Activated naive CD4-positive, alpha-beta T cell treated with anti-CD3 and anti-CD28 coated beads for 36 hours (primary cell): ENCODE measurements at regions not wholly inside any gene's neighbourhood (a gene's known extent, or its start where the extent isn't known, plus 50 kb on each side); places are given as distances from the start of the nearest gene placed in this dataset.
"Not testable (repeated sequence)": the region's sequence is repeated elsewhere in the genome, so short reads cannot be mapped to it uniquely, and the experiment has no call there.

ENCODE experiments used
- CTCF ChIA-PET: fragments of 350-600 bp; sonication (Branson Sonifier 250); formaldehyde crosslinking; loops from one replicate; lab custom pipeline; 2021; ENCODE audit warnings: antibody characterized with exemption; lab: Charles Lee
- DNase-seq: peaks from one replicate; pipeline ENCODE4 v3.0.0-alpha.2; 2020
- H3K27ac Mint-ChIP-seq: one replicate; pipeline ENCODE4 v1.8.0; 2021; ENCODE audit warnings: mild to moderate bottlenecking, mixed read lengths
- H3K27me3 Mint-ChIP-seq: one replicate; pipeline ENCODE4 v1.8.0; 2021; ENCODE audit warnings: low read depth, mixed read lengths
- H3K36me3 Mint-ChIP-seq: one replicate; pipeline ENCODE4 v1.8.0; 2021; ENCODE audit warnings: low read depth, mixed read lengths
- H3K4me1 Mint-ChIP-seq: one replicate; pipeline ENCODE4 v1.8.0; 2021; ENCODE audit warnings: low read depth, mixed read lengths
- H3K4me3 Mint-ChIP-seq: one replicate; pipeline ENCODE4 v1.8.0; 2021; ENCODE audit warnings: mild to moderate bottlenecking, moderate library complexity, mixed read lengths
- H3K9me3 Mint-ChIP-seq: one replicate; pipeline ENCODE4 v1.8.0; 2021; ENCODE audit warnings: mixed read lengths
- intact Hi-C: fragments of 100-400 bp; cut with micrococcal nuclease; formaldehyde crosslinking; loops from one replicate; pipeline ENCODE4 v1.15.1; 2023

- CTCF ChIA-PET, result no interaction called here
- Mint-ChIP-seq H3K9me3 (no peaks in the 10 kb centered on the region), H3K4me1 (peaks cover 8% of the 10 kb centered on the region), H3K4me3 (no peak overlapping the region), H3K27ac (no peak overlapping the region), H3K27me3 (peaks cover 2% of the 10 kb centered on the region), H3K36me3 (no peaks in the 10 kb centered on the region)
- intact Hi-C loops, result no loop called here
- no peak for DNase-seq
These were observed 78.9 kb upstream of the GUCY1A1 start for GRCh38 chr4:155587766-155588165.

GRCh38 chr4:155582971-155583437 lies 83.6 kb upstream of the GUCY1A1 start:
- Mint-ChIP-seq H3K4me1 (peaks cover 8% of the 10 kb centered on the region), H3K9me3 (no peaks in the 10 kb centered on the region), H3K36me3 (no peaks in the 10 kb centered on the region), H3K27me3 (no peaks in the 10 kb centered on the region), H3K4me3 (no peak overlapping the region), H3K27ac (no peak overlapping the region)
- no peak for DNase-seq
- intact Hi-C loops, result no loop called here
- CTCF ChIA-PET, result no interaction called here

GRCh38 chr4:155582041-155582440 lies 84.6 kb upstream of the GUCY1A1 start:
- Mint-ChIP-seq H3K4me3 (no peak overlapping the region), H3K36me3 (no peaks in the 10 kb centered on the region), H3K4me1 (peaks cover 8% of the 10 kb centered on the region), H3K27me3 (no peaks in the 10 kb centered on the region), H3K9me3 (no peaks in the 10 kb centered on the region), H3K27ac (no peak overlapping the region)
- intact Hi-C loops, result no loop called here
- CTCF ChIA-PET, result no interaction called here
- DNase-seq, result no peak

GRCh38 chr4:155578726-155579370 lies 87.8 kb upstream of the GUCY1A1 start:
- DNase-seq, result no peak
- Mint-ChIP-seq H3K4me1 (peaks cover 8% of the 10 kb centered on the region), H3K4me3 (no peak overlapping the region), H3K27ac (no peak overlapping the region), H3K9me3 (no peaks in the 10 kb centered on the region), H3K36me3 (no peaks in the 10 kb centered on the region), H3K27me3 (no peaks in the 10 kb centered on the region)
- CTCF ChIA-PET, result no interaction called here
- intact Hi-C loops, result no loop called here

- Mint-ChIP-seq H3K4me3 (no peak overlapping the region), H3K36me3 (no peaks in the 10 kb centered on the region), H3K9me3 (no peaks in the 10 kb centered on the region), H3K27ac (no peak overlapping the region), H3K4me1 (peaks cover 5% of the 10 kb centered on the region), H3K27me3 (no peaks in the 10 kb centered on the region)
- intact Hi-C loops, result no loop called here
- CTCF ChIA-PET, result no interaction called here
- DNase-seq, result no peak
These were observed 88.4 kb upstream of the GUCY1A1 start for GRCh38 chr4:155578219-155578618.

GRCh38 chr4:155574329-155574728 lies 92.3 kb upstream of the GUCY1A1 start:
- DNase-seq, H3K9me3 Mint-ChIP-seq, H3K36me3 Mint-ChIP-seq, H3K4me3 Mint-ChIP-seq, H3K27ac Mint-ChIP-seq, intact Hi-C loops, H3K27me3 Mint-ChIP-seq, CTCF ChIA-PET, H3K4me1 Mint-ChIP-seq: not testable (repeated sequence)

GRCh38 chr4:155573126-155573525 lies 93.5 kb upstream of the GUCY1A1 start:
- CTCF ChIA-PET, result no interaction called here
- intact Hi-C loops, result no loop called here
- Mint-ChIP-seq H3K27ac (no peak overlapping the region), H3K4me3 (no peak overlapping the region), H3K9me3 (peaks cover 1% of the 10 kb centered on the region), H3K4me1 (no peaks in the 10 kb centered on the region), H3K36me3 (no peaks in the 10 kb centered on the region), H3K27me3 (peaks cover 5% of the 10 kb centered on the region)
- no peak for DNase-seq

- peaks cover 5% of the 10 kb centered on the region for H3K27me3 Mint-ChIP-seq
- CTCF ChIA-PET, result no interaction called here
- no peaks in the 10 kb centered on the region for H3K4me1 Mint-ChIP-seq
- intact Hi-C loops, result no loop called here
- peaks cover 1% of the 10 kb centered on the region for H3K9me3 Mint-ChIP-seq
- H3K27ac Mint-ChIP-seq, result no peak overlapping the region
- H3K4me3 Mint-ChIP-seq, result no peak overlapping the region
- DNase-seq, result no peak
- no peaks in the 10 kb centered on the region for H3K36me3 Mint-ChIP-seq
These were observed 94.4 kb upstream of the GUCY1A1 start for GRCh38 chr4:155572106-155572703.

GRCh38 chr4:155571184-155571944 lies 95.3 kb upstream of the GUCY1A1 start:
- H3K27ac Mint-ChIP-seq, result no peak overlapping the region
- no peak overlapping the region for H3K4me3 Mint-ChIP-seq
- H3K4me1 Mint-ChIP-seq, result no peaks in the 10 kb centered on the region
- H3K36me3 Mint-ChIP-seq, result no peaks in the 10 kb centered on the region
- peaks cover 1% of the 10 kb centered on the region for H3K9me3 Mint-ChIP-seq
- CTCF ChIA-PET, result no interaction called here
- H3K27me3 Mint-ChIP-seq, result peaks cover 5% of the 10 kb centered on the region
- intact Hi-C loops, result no loop called here
- no peak for DNase-seq

- Mint-ChIP-seq H3K4me1 (no peaks in the 10 kb centered on the region), H3K27ac (no peak overlapping the region), H3K27me3 (peaks cover 5% of the 10 kb centered on the region), H3K9me3 (peaks cover 1% of the 10 kb centered on the region), H3K4me3 (no peak overlapping the region), H3K36me3 (no peaks in the 10 kb centered on the region)
- DNase-seq, result no peak
- CTCF ChIA-PET, result no interaction called here
- intact Hi-C loops, result no loop called here
These were observed 96.0 kb upstream of the GUCY1A1 start for GRCh38 chr4:155570661-155571060.

- Mint-ChIP-seq H3K27ac (no peak overlapping the region), H3K4me1 (no peaks in the 10 kb centered on the region)
These were observed 96.6 kb upstream of the GUCY1A1 start for GRCh38 chr4:155569960-155570515.

GRCh38 chr4:155569471-155569870 lies 97.2 kb upstream of the GUCY1A1 start:
- Mint-ChIP-seq H3K27ac (no peak overlapping the region), H3K4me3 (no peak overlapping the region), H3K9me3 (peaks cover 1% of the 10 kb centered on the region), H3K4me1 (no peaks in the 10 kb centered on the region), H3K36me3 (no peaks in the 10 kb centered on the region), H3K27me3 (peaks cover 5% of the 10 kb centered on the region)
- no peak for DNase-seq
- intact Hi-C loops, result no loop called here
- CTCF ChIA-PET, result no interaction called here

More at GRCh38 chr4:155569960-155570515, 96.6 kb upstream of the GUCY1A1 start:
- Mint-ChIP-seq H3K9me3 (peaks cover 1% of the 10 kb centered on the region), H3K27me3 (peaks cover 5% of the 10 kb centered on the region), H3K4me3 (no peak overlapping the region), H3K36me3 (no peaks in the 10 kb centered on the region)
- intact Hi-C loops, result no loop called here
- CTCF ChIA-PET, result interaction anchor here (0.6 kb wide), 1 partner anchor 129 kb away, joined by 3 read pairs; no protein-coding TSS in a partner anchor
- DNase-seq, result no peak
